ENCODE measurements at regions not wholly inside any gene's neighbourhood (a gene's known extent, or its start where the extent isn't known, plus 50 kb on each side); places are given as distances from the start of the nearest gene placed in this dataset.
"Not testable (repeated sequence)": the region's sequence is repeated elsewhere in the genome, so short reads cannot be mapped to it uniquely, and the experiment has no call there.

GRCh38 chr4:160019936-160020335 lies 917.1 kb downstream of the RAPGEF2 start:
- DNase-seq (ENCODE audit: low read depth in 2 of 3, low spot score in 1 of 3): no peak

GRCh38 chr4:160020804-160021203 lies 917.9 kb downstream of the RAPGEF2 start:
- DNase-seq (ENCODE audit: low read depth in 2 of 3, low spot score in 1 of 3): no peak

GRCh38 chr4:160021870-160022269 lies 919.0 kb downstream of the RAPGEF2 start:
- DNase-seq (ENCODE audit: low read depth in 2 of 3, low spot score in 1 of 3): no peak

- DNase-seq (ENCODE audit: low read depth in 2 of 3, low spot score in 1 of 3): no peak
These were observed 923.8 kb downstream of the RAPGEF2 start for GRCh38 chr4:160026721-160027120.

GRCh38 chr4:160034501-160034900 lies 931.6 kb downstream of the RAPGEF2 start:
- no peak for DNase-seq (ENCODE audit: low read depth in 2 of 3, low spot score in 1 of 3)

GRCh38 chr4:160038615-160039014 lies 935.7 kb downstream of the RAPGEF2 start:
- DNase-seq (ENCODE audit: low read depth in 2 of 3, low spot score in 1 of 3): no peak

- DNase-seq (ENCODE audit: low read depth in 2 of 3, low spot score in 1 of 3): no peak
These were observed 941.8 kb downstream of the RAPGEF2 start for GRCh38 chr4:160044693-160045092.

- DNase-seq (ENCODE audit: low read depth in 2 of 3, low spot score in 1 of 3): no peak
These were observed 979.7 kb downstream of the RAPGEF2 start for GRCh38 chr4:160082432-160083207.

- no peak for DNase-seq (ENCODE audit: low read depth in 2 of 3, low spot score in 1 of 3)
These were observed 988.8 kb downstream of the RAPGEF2 start for GRCh38 chr4:160091631-160092030.

- no peak for DNase-seq (ENCODE audit: low read depth in 2 of 3, low spot score in 1 of 3)
These were observed 997.4 kb downstream of the RAPGEF2 start for GRCh38 chr4:160100316-160100715.

- DNase-seq (ENCODE audit: low read depth in 2 of 3, low spot score in 1 of 3): no peak
These were observed 1008.0 kb downstream of the RAPGEF2 start for GRCh38 chr4:160110891-160111290.

- DNase-seq (ENCODE audit: low read depth in 2 of 3, low spot score in 1 of 3): no peak
These were observed 1014.8 kb downstream of the RAPGEF2 start for GRCh38 chr4:160117686-160118085.

GRCh38 chr4:160125576-160126287 lies 1022.9 kb downstream of the RAPGEF2 start:
- not testable (repeated sequence) for DNase-seq (ENCODE audit: low read depth in 2 of 3, low spot score in 1 of 3)

- DNase-seq (ENCODE audit: low read depth in 2 of 3, low spot score in 1 of 3): no peak
These were observed 1024.3 kb downstream of the RAPGEF2 start for GRCh38 chr4:160127211-160127610.

- no peak for DNase-seq (ENCODE audit: low read depth in 2 of 3, low spot score in 1 of 3)
These were observed 1026.6 kb downstream of the RAPGEF2 start for GRCh38 chr4:160129439-160129838.

GRCh38 chr4:160136021-160136420 lies 1033.1 kb downstream of the RAPGEF2 start:
- DNase-seq (ENCODE audit: low read depth in 2 of 3, low spot score in 1 of 3): no peak

GRCh38 chr4:160141206-160141605 lies 1038.3 kb downstream of the RAPGEF2 start:
- no peak for DNase-seq (ENCODE audit: low read depth in 2 of 3, low spot score in 1 of 3)

GRCh38 chr4:160142579-160142978 lies 1039.7 kb downstream of the RAPGEF2 start:
- no peak for DNase-seq (ENCODE audit: low read depth in 2 of 3, low spot score in 1 of 3)

GRCh38 chr4:160143574-160143973 lies 1040.7 kb downstream of the RAPGEF2 start:
- DNase-seq (ENCODE audit: low read depth in 2 of 3, low spot score in 1 of 3): no peak

- DNase-seq (ENCODE audit: low read depth in 2 of 3, low spot score in 1 of 3): no peak
These were observed 1056.6 kb downstream of the RAPGEF2 start for GRCh38 chr4:160159457-160159856.

- DNase-seq (ENCODE audit: low read depth in 2 of 3, low spot score in 1 of 3): no peak
These were observed 1058.1 kb downstream of the RAPGEF2 start for GRCh38 chr4:160161026-160161425.

- DNase-seq (ENCODE audit: low read depth in 2 of 3, low spot score in 1 of 3): no peak
These were observed 1072.3 kb downstream of the RAPGEF2 start for GRCh38 chr4:160175064-160175643.

Measured in stimulated activated CD4-positive, alpha-beta T cell treated with anti-CD3 and anti-CD28 coated beads, Interleukin-12 subunit alpha, Interleukin-12 subunit beta, amount 100 ng/mL, for 48 hours (primary cell).